ENCODE measurements at regions not wholly inside any gene's neighbourhood (a gene's known extent, or its start where the extent isn't known, plus 50 kb on each side); places are given as distances from the start of the nearest gene placed in this dataset.

GRCh38 chr20:54321352-54322087 lies 113.6 kb downstream of the PFDN4 start:
- H3K27ac ChIP-seq = no peak overlapping the region
- no peak for ATAC-seq
- no peaks in the 10 kb centered on the region for H3K9me3 ChIP-seq
- no peaks in the 10 kb centered on the region for H3K36me3 ChIP-seq (ENCODE audit: insufficient read depth in 1 of 2, low read depth in 1 of 2)
- no peaks in the 10 kb centered on the region for H3K27me3 ChIP-seq (ENCODE audit: insufficient read depth in 3 of 3, low read length in 2 of 3)
- TF ChIP-seq, protein P1, sequence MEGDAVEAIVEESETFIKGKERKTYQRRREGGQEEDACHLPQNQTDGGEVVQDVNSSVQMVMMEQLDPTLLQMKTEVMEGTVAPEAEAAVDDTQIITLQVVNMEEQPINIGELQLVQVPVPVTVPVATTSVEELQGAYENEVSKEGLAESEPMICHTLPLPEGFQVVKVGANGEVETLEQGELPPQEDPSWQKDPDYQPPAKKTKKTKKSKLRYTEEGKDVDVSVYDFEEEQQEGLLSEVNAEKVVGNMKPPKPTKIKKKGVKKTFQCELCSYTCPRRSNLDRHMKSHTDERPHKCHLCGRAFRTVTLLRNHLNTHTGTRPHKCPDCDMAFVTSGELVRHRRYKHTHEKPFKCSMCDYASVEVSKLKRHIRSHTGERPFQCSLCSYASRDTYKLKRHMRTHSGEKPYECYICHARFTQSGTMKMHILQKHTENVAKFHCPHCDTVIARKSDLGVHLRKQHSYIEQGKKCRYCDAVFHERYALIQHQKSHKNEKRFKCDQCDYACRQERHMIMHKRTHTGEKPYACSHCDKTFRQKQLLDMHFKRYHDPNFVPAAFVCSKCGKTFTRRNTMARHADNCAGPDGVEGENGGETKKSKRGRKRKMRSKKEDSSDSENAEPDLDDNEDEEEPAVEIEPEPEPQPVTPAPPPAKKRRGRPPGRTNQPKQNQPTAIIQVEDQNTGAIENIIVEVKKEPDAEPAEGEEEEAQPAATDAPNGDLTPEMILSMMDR (IDR thresholded peaks at IDR 0.05) = no peak
- no peak for DNase-seq
- H3K4me3 ChIP-seq = no peak overlapping the region
- peaks cover 14% of the 10 kb centered on the region for H3K4me1 ChIP-seq
- intact Hi-C loops (cut with DNase I) = no loop called here
- 32 to 59% (median 37%) methylated on average over 3 of the region's 3 CpGs for WGBS, 3 donors

DNA sequence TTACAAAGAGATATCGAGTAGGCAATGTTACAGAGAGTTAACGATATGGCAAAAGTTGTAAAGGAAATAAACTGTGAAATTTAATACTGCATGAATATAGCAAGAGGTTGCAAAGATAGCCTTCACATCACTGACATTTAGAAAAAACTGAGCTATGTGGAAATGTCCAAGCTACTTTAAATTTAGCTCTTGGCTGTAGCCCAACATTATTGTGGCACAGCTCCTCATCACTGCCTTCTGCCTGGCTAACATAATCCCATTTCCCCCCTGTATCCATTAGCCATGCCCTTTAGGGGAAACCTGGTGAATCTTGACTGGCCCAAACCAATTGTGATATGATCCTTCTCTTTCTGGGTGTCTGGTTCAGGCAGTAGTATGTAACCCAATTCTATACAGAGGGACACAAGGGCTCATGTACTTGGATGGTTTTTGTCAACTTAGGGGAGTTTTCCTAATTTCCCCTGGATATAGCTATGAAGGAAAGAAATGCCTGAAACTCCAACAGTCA lies 115.4 kb downstream of the PFDN4 start:
- ATAC-seq (peak; percentile 37 to 81 (median 70)), DNase-seq (no peak)
- 30 to 44% (median 30%) methylated on average over 2 of the region's 2 CpGs for WGBS, 3 donors
- TF ChIP-seq, protein P1 (IDR thresholded peaks at IDR 0.05) = no peak
- Histone ChIP-seq H3K27me3 (ENCODE audit: insufficient read depth in 3 of 3, low read length in 2 of 3) (no peaks in the 10 kb centered on the region), H3K27ac (no peak overlapping the region), H3K36me3 (ENCODE audit: insufficient read depth in 1 of 2, low read depth in 1 of 2) (no peaks in the 10 kb centered on the region), H3K9me3 (no peaks in the 10 kb centered on the region), H3K4me3 (no peak overlapping the region), H3K4me1 (peaks cover 14% of the 10 kb centered on the region)
- intact Hi-C loops (cut with DNase I) = no loop called here

DNA sequence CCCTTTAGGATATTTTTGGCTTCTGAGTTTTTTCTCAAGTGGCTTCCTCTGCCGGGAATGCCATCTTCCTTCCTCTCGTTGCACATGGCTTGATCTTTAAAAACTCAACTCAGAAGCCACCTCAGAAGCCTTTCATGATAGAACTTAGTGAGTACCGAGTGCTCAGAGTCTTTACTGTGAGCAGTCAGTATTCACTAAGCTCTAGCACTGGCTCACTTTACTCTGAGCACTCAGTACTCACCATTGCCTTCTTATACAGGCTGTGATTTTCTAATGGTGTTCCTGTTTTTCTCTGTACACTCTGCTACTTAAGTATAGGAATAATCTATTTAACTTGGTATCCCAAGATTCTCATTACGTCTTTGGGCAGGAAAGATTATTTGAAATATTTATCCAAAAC lies 116.2 kb downstream of the PFDN4 start:
- Histone ChIP-seq H3K27ac (no peak overlapping the region), H3K9me3 (no peaks in the 10 kb centered on the region), H3K36me3 (ENCODE audit: insufficient read depth in 1 of 2, low read depth in 1 of 2) (no peaks in the 10 kb centered on the region), H3K4me1 (peaks cover 14% of the 10 kb centered on the region), H3K27me3 (ENCODE audit: insufficient read depth in 3 of 3, low read length in 2 of 3) (no peaks in the 10 kb centered on the region), H3K4me3 (no peak overlapping the region)
- DNase-seq (no peak), ATAC-seq (no peak)
- WGBS, 3 donors = 63 to 76% (median 67%) methylated on average over 4 of the region's 4 CpGs
- TF ChIP-seq, protein P1 (IDR thresholded peaks at IDR 0.05) = no peak
- intact Hi-C loops (cut with DNase I) = no loop called here

GRCh38 chr20:54324652-54325285 lies 116.9 kb downstream of the PFDN4 start:
- TF ChIP-seq, protein P1 (IDR thresholded peaks at IDR 0.05) = no peak
- no peaks in the 10 kb centered on the region for H3K36me3 ChIP-seq (ENCODE audit: insufficient read depth in 1 of 2, low read depth in 1 of 2)
- ATAC-seq = no peak
- no peak overlapping the region for H3K27ac ChIP-seq
- 85 to 86% (median 85%) methylated on average over 3 of the region's 3 CpGs for WGBS, 3 donors
- H3K9me3 ChIP-seq = no peaks in the 10 kb centered on the region
- peaks cover 14% of the 10 kb centered on the region for H3K4me1 ChIP-seq
- no peaks in the 10 kb centered on the region for H3K27me3 ChIP-seq (ENCODE audit: insufficient read depth in 3 of 3, low read length in 2 of 3)
- DNase-seq = no peak
- intact Hi-C loops (cut with DNase I) = no loop called here
- H3K4me3 ChIP-seq = no peak overlapping the region

All from psoas muscle (tissue), 7 donors.